HEK293 (cell line): ENCODE measurements at regions not wholly inside any gene's neighbourhood (a gene's known extent, or its start where the extent isn't known, plus 50 kb on each side); places are given as distances from the start of the nearest gene placed in this dataset.

Experiments used
- CTCF ChIA-PET: fragments of 350-600 bp; formaldehyde crosslinking; extraction: SDS; loops from one replicate; lab custom pipeline; 2021; ENCODE audit warnings: antibody characterized with exemption; lab: Yijun Ruan, JAX
- POLR2A ChIA-PET: fragments of 300-600 bp; formaldehyde crosslinking; extraction: SDS; loops from one replicate; lab custom pipeline; 2020; ENCODE audit warnings: antibody characterized with exemption, inconsistent platforms; lab: Yijun Ruan, JAX
- H3K27ac ChIP-seq: fragments of 200-500 bp; sonication (Bioruptor generic); 2 replicates; pipeline ENCODE4 v1.5.1; 2014; ENCODE audit warnings: low read depth, low read length, control low read depth, inconsistent platforms; ENCODE audit errors: extremely low read depth
- H3K36me3 ChIP-seq, 2 experiments: fragments of 200-500 bp in 1 of 2; sonication (Bioruptor generic) in 1 of 2; 1 replicate in 1 of 2; 2 replicates in 1 of 2; pipeline ENCODE4 v1.5.1; 2014 to 2017; ENCODE audit warnings: inconsistent platforms in 2 of 2, low read length in 2 of 2; ENCODE audit not compliant: control insufficient read depth in 2 of 2, insufficient read depth in 1 of 2
- H3K4me1 ChIP-seq: fragments of 200-500 bp; sonication (Bioruptor generic); 2 replicates; pipeline ENCODE4 v1.5.1; 2014; ENCODE audit warnings: mild to moderate bottlenecking, low read length, inconsistent platforms; ENCODE audit not compliant: control insufficient read depth, insufficient read depth
- H3K4me3 ChIP-seq: 2 replicates; pipeline ENCODE4 v1.5.1; 2011; ENCODE audit warnings: low read depth, mild to moderate bottlenecking, control low read depth, low read length, moderate library complexity
- H3K9me3 ChIP-seq: fragments of 200-500 bp; sonication (Bioruptor generic); 2 replicates; pipeline ENCODE4 v1.5.1; 2014; ENCODE audit warnings: low read depth, low read length, inconsistent platforms; ENCODE audit not compliant: control insufficient read depth, insufficient read depth
- FEZF1 ChIP-seq: fragments of 450-650 bp; formaldehyde crosslinking; IDR thresholded peaks from 2 replicates; pipeline ENCODE4 v1.5.1; 2016; ENCODE audit warnings: missing biosample characterization, missing genetic modification characterization
- KLF1 ChIP-seq: fragments of 450-650 bp; formaldehyde crosslinking; IDR thresholded peaks from 2 replicates; pipeline ENCODE4 v1.5.1; 2016; ENCODE audit warnings: missing biosample characterization, missing genetic modification characterization
- PRDM1 ChIP-seq: fragments of 450-650 bp; formaldehyde crosslinking; IDR thresholded peaks from 2 replicates; pipeline ENCODE4; 2016; ENCODE audit warnings: missing biosample characterization, missing genetic modification characterization
- RBAK ChIP-seq: fragments of 450-650 bp; formaldehyde crosslinking; IDR thresholded peaks from 2 replicates; pipeline ENCODE4 v1.5.1; 2016; ENCODE audit warnings: missing biosample characterization, missing genetic modification characterization
- REPIN1 ChIP-seq: fragments of 450-650 bp; formaldehyde crosslinking; IDR thresholded peaks from 2 replicates; pipeline ENCODE4 v1.5.1; 2017; ENCODE audit warnings: missing biosample characterization, missing genetic modification characterization, low read depth
- ZFP69B ChIP-seq: fragments of 450-650 bp; formaldehyde crosslinking; IDR thresholded peaks from 2 replicates; pipeline ENCODE4 v1.5.1; 2016; ENCODE audit warnings: missing biosample characterization, missing genetic modification characterization
- ZNF10 ChIP-seq: fragments of 450-650 bp; formaldehyde crosslinking; IDR thresholded peaks from 2 replicates; pipeline ENCODE4 v1.5.1; 2017; ENCODE audit warnings: missing biosample characterization, missing genetic modification characterization
- ZNF155 ChIP-seq: fragments of 450-650 bp; formaldehyde crosslinking; IDR thresholded peaks from 2 replicates; pipeline ENCODE4 v1.5.1; 2016; ENCODE audit warnings: missing biosample characterization, missing genetic modification characterization
- ZNF157 ChIP-seq: fragments of 450-650 bp; formaldehyde crosslinking; IDR thresholded peaks from 2 replicates; pipeline ENCODE4 v1.5.1; 2016; ENCODE audit warnings: missing biosample characterization, missing genetic modification characterization
- ZNF350 ChIP-seq: fragments of 450-650 bp; formaldehyde crosslinking; IDR thresholded peaks from 2 replicates; pipeline ENCODE4 v1.5.0; 2017; ENCODE audit warnings: missing biosample characterization, mild to moderate bottlenecking, missing genetic modification characterization
- ZNF404 ChIP-seq: fragments of 450-650 bp; formaldehyde crosslinking; IDR thresholded peaks from 2 replicates; pipeline ENCODE4 v1.5.1; 2017; ENCODE audit warnings: missing biosample characterization, missing genetic modification characterization
- ZNF514 ChIP-seq: fragments of 450-650 bp; formaldehyde crosslinking; IDR thresholded peaks from 2 replicates; pipeline ENCODE4 v1.5.1; 2016; ENCODE audit warnings: missing biosample characterization, missing genetic modification characterization
- ZNF521 ChIP-seq: fragments of 450-650 bp; formaldehyde crosslinking; IDR thresholded peaks from 2 replicates; pipeline ENCODE4 v1.5.1; 2017; ENCODE audit warnings: missing biosample characterization, mild to moderate bottlenecking, missing genetic modification characterization
- ZNF544 ChIP-seq: fragments of 450-650 bp; formaldehyde crosslinking; IDR thresholded peaks from 2 replicates; pipeline ENCODE4 v1.5.0; 2017; ENCODE audit warnings: missing biosample characterization, missing genetic modification characterization
- TF ChIP-seq, protein P1 (sequence below): fragments of 450-650 bp; formaldehyde crosslinking; IDR thresholded peaks from 2 replicates; pipeline ENCODE4 v1.5.1; 2016; ENCODE audit warnings: missing biosample characterization, missing genetic modification characterization
- TF ChIP-seq, protein P2 (sequence below): fragments of 450-650 bp; formaldehyde crosslinking; IDR thresholded peaks from 2 replicates; pipeline ENCODE4 v1.5.1; 2017; ENCODE audit warnings: missing biosample characterization, missing genetic modification characterization
- TF ChIP-seq, protein P3 (sequence below): fragments of 450-650 bp; formaldehyde crosslinking; IDR thresholded peaks from 2 replicates; pipeline ENCODE4 v1.5.1; 2016; ENCODE audit warnings: missing biosample characterization, missing genetic modification characterization, low read depth
- TF ChIP-seq, protein P4 (sequence below): fragments of 450-650 bp; formaldehyde crosslinking; IDR thresholded peaks from 2 replicates; pipeline ENCODE4 v1.5.1; 2016; ENCODE audit warnings: missing biosample characterization, missing genetic modification characterization

DNA sequence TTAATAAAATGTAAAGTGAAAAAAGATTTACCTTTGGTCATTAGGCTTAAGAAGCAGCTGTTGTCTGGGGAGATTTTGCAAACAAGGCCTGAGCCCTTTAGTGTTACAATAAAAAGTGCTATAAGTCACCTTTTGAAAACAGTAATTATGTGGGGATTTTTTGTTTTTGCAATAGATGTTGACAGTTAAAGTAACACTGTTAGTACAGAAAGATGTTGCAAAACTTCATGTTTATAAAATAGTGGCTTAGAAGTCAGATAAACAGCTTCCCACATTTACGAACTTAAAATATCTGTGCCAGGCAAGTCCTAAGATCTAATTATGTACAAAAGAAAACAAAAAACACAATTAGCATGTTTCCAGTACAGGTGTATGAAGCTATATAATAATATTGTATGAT lies 138.0 kb upstream of the IRS2 start:
- no peak for TF ChIP-seq ZNF10
- TF ChIP-seq KLF1 (tag by site-specific recombination), result no peak
- TF ChIP-seq, protein P1, sequence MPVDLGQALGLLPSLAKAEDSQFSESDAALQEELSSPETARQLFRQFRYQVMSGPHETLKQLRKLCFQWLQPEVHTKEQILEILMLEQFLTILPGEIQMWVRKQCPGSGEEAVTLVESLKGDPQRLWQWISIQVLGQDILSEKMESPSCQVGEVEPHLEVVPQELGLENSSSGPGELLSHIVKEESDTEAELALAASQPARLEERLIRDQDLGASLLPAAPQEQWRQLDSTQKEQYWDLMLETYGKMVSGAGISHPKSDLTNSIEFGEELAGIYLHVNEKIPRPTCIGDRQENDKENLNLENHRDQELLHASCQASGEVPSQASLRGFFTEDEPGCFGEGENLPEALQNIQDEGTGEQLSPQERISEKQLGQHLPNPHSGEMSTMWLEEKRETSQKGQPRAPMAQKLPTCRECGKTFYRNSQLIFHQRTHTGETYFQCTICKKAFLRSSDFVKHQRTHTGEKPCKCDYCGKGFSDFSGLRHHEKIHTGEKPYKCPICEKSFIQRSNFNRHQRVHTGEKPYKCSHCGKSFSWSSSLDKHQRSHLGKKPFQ, result no peak
- no peak for TF ChIP-seq ZNF350 (tag by site-specific recombination)
- TF ChIP-seq, protein P2, sequence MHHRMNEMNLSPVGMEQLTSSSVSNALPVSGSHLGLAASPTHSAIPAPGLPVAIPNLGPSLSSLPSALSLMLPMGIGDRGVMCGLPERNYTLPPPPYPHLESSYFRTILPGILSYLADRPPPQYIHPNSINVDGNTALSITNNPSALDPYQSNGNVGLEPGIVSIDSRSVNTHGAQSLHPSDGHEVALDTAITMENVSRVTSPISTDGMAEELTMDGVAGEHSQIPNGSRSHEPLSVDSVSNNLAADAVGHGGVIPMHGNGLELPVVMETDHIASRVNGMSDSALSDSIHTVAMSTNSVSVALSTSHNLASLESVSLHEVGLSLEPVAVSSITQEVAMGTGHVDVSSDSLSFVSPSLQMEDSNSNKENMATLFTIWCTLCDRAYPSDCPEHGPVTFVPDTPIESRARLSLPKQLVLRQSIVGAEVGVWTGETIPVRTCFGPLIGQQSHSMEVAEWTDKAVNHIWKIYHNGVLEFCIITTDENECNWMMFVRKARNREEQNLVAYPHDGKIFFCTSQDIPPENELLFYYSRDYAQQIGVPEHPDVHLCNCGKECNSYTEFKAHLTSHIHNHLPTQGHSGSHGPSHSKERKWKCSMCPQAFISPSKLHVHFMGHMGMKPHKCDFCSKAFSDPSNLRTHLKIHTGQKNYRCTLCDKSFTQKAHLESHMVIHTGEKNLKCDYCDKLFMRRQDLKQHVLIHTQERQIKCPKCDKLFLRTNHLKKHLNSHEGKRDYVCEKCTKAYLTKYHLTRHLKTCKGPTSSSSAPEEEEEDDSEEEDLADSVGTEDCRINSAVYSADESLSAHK (tag by site-specific recombination), result no peak
- no peak for TF ChIP-seq ZNF155 (tag by site-specific recombination)
- TF ChIP-seq PRDM1 (tag by site-specific recombination), result no peak
- TF ChIP-seq, protein P3, sequence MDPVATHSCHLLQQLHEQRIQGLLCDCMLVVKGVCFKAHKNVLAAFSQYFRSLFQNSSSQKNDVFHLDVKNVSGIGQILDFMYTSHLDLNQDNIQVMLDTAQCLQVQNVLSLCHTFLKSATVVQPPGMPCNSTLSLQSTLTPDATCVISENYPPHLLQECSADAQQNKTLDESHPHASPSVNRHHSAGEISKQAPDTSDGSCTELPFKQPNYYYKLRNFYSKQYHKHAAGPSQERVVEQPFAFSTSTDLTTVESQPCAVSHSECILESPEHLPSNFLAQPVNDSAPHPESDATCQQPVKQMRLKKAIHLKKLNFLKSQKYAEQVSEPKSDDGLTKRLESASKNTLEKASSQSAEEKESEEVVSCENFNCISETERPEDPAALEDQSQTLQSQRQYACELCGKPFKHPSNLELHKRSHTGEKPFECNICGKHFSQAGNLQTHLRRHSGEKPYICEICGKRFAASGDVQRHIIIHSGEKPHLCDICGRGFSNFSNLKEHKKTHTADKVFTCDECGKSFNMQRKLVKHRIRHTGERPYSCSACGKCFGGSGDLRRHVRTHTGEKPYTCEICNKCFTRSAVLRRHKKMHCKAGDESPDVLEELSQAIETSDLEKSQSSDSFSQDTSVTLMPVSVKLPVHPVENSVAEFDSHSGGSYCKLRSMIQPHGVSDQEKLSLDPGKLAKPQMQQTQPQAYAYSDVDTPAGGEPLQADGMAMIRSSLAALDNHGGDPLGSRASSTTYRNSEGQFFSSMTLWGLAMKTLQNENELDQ (tag by site-specific recombination), result no peak
- no peak for TF ChIP-seq ZNF544 (tag by site-specific recombination)
- no peak for TF ChIP-seq REPIN1
- TF ChIP-seq, protein P4, sequence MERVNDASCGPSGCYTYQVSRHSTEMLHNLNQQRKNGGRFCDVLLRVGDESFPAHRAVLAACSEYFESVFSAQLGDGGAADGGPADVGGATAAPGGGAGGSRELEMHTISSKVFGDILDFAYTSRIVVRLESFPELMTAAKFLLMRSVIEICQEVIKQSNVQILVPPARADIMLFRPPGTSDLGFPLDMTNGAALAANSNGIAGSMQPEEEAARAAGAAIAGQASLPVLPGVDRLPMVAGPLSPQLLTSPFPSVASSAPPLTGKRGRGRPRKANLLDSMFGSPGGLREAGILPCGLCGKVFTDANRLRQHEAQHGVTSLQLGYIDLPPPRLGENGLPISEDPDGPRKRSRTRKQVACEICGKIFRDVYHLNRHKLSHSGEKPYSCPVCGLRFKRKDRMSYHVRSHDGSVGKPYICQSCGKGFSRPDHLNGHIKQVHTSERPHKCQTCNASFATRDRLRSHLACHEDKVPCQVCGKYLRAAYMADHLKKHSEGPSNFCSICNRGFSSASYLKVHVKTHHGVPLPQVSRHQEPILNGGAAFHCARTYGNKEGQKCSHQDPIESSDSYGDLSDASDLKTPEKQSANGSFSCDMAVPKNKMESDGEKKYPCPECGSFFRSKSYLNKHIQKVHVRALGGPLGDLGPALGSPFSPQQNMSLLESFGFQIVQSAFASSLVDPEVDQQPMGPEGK (tag by site-specific recombination), result no peak
- no peak for TF ChIP-seq RBAK (tag by site-specific recombination)
- no peak for TF ChIP-seq FEZF1 (tag by site-specific recombination)
- no peak for TF ChIP-seq ZFP69B
- no peak for TF ChIP-seq ZNF157 (tag by site-specific recombination)
- H3K4me3 ChIP-seq, result no peak overlapping the region
- H3K27ac ChIP-seq, result no peak overlapping the region
- no peaks in the 10 kb centered on the region for H3K4me1 ChIP-seq
- ChIA-PET CTCF (no interaction called here), POLR2A (no interaction called here)
- H3K9me3 ChIP-seq, result no peaks in the 10 kb centered on the region
- no peaks in the 10 kb centered on the region for H3K36me3 ChIP-seq

DNA sequence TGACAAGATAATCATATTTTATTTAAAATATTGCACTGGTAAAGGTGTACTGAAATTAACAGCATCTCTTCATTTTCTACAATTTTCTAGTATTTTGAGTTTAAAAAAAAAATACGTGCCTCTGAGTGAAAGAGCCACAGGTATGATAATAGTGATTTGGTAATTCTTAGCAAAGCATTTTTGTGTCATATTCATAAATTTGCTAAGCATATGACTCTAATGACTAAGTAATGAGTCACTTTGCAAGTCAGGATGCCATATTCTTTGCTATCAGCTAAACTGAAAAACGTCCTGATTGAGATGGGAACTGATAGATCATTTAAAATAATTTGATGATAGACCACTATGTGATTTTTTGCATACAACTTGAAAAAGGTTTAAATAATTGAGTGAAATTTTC lies 136.1 kb upstream of the IRS2 start:
- Histone ChIP-seq H3K4me1 (no peaks in the 10 kb centered on the region), H3K27ac (no peak overlapping the region), H3K36me3 (no peaks in the 10 kb centered on the region), H3K9me3 (no peaks in the 10 kb centered on the region), H3K4me3 (no peak overlapping the region)
- TF ChIP-seq ZNF514 (no peak), ZNF521 (tag by site-specific recombination) (no peak), ZNF404 (tag by site-specific recombination) (no peak), RBAK (tag by site-specific recombination) (no peak)
- ChIA-PET CTCF (no interaction called here), POLR2A (no interaction called here)
